ENCODE measurements at regions not wholly inside any gene's neighbourhood (a gene's known extent, or its start where the extent isn't known, plus 50 kb on each side); places are given as distances from the start of the nearest gene placed in this dataset.

DNA sequence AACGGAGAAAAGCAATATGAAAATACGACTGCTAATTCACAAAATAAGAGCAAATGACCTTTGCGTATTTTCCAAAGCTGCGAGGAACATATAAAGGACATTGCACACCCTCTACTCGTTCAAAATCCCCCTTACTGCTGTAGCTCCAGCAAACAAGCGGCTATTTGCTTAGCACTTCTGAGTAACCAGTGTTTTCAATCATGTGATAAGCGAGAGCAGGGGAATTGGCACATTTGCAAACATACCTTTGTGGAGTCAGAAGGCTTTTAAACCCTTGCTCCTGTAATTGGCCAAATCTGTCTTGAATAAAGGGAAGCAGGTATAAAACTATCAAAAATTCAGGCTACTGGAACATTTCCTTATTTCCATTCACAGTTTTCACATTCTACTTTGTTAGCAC lies 610.2 kb downstream of the UBE2NL start:
- ATAC-seq = no peak
- no peak overlapping the region for H3K4me2 ChIP-seq (ENCODE audit: low read length)
- no peak overlapping the region for H3K4me3 ChIP-seq (replicated peaks in 1 of 2; ENCODE audit: low read depth in 1 of 2, low read length in 2 of 2)
- intact Hi-C loops (cut with micrococcal nuclease) = no loop called here
- H2AFZ ChIP-seq (ENCODE audit: low read depth, low read length, poor library complexity, severe bottlenecking) = no peak overlapping the region
- H3K9ac ChIP-seq (ENCODE audit: low read length) = no peak overlapping the region
- no peaks in the 10 kb centered on the region for H4K20me1 ChIP-seq (ENCODE audit: insufficient read depth)
- CTCF ChIA-PET = no interaction called here
- H3K27ac ChIP-seq (ENCODE audit: low read depth, low read length) = no peak overlapping the region
- H3K27me3 ChIP-seq (ENCODE audit: insufficient read depth, low read length) = no peaks in the 10 kb centered on the region
- RAD21 ChIA-PET (ENCODE audit: low non-redundant PET in 1 of 2, low total read pairs in 2 of 2, uncharacterized antibody in 2 of 2, unreplicated experiment in 2 of 2) = no interaction called here
- no TSS peak for BruUV-seq (replicated peaks)
- TF ChIP-seq RAD21 (IDR thresholded peaks at IDR 0.05; ENCODE audit: low read depth) (no peak), EZH2phosphoT487 (IDR thresholded peaks at IDR 0.05; ENCODE audit: borderline replicate concordance) (no peak), ELF1 (IDR thresholded peaks at IDR 0.05; ENCODE audit: borderline replicate concordance, low read depth) (no peak)
- no peaks in the 10 kb centered on the region for H3K9me2 ChIP-seq (ENCODE audit: insufficient read depth)
- POLR2A ChIA-PET = no interaction called here
- no peaks in the 10 kb centered on the region for H3K79me2 ChIP-seq (ENCODE audit: insufficient read depth, low read length)
- no peaks in the 10 kb centered on the region for H3K9me3 ChIP-seq (ENCODE audit: control insufficient read depth in 1 of 2, insufficient read depth in 1 of 2, low read depth in 1 of 2, low read length in 2 of 2)
- H3K36me3 ChIP-seq (ENCODE audit: control insufficient read depth in 1 of 2, insufficient read depth in 2 of 2, low read length in 2 of 2) = no peaks in the 10 kb centered on the region
- DNase-seq (ENCODE audit: low read depth, low spot score) = no peak
- H3K4me1 ChIP-seq (ENCODE audit: control insufficient read depth in 1 of 2, insufficient read depth in 2 of 2, low read length in 2 of 2) = no peaks in the 10 kb centered on the region

DNA sequence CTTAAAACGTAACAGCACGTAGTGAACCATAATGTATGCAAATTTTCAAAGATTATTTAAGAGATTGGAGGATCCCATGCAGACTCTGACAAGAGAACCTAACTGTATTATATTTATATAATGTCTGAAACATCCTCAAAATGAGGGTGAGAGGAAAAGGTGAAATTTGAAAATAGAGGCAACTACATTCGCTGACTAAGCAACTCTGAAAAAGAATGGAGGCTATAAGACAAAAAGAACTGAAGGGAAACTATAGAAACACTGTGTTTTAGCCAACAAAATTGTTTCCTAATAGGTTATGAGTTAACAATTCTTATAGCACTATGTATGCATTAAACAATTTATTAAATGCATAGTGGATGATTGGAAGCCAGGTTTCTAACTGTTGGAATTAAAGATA lies 648.0 kb downstream of the UBE2NL start:
- Histone ChIP-seq H3K4me2 (ENCODE audit: low read length) (no peak overlapping the region), H3K9me3 (ENCODE audit: control insufficient read depth in 1 of 2, insufficient read depth in 1 of 2, low read depth in 1 of 2, low read length in 2 of 2) (no peaks in the 10 kb centered on the region), H3K79me2 (ENCODE audit: insufficient read depth, low read length) (no peaks in the 10 kb centered on the region), H3K36me3 (ENCODE audit: control insufficient read depth in 1 of 2, insufficient read depth in 2 of 2, low read length in 2 of 2) (no peaks in the 10 kb centered on the region), H3K9ac (ENCODE audit: low read length) (no peak overlapping the region), H4K20me1 (ENCODE audit: insufficient read depth) (no peaks in the 10 kb centered on the region), H3K27me3 (ENCODE audit: insufficient read depth, low read length) (no peaks in the 10 kb centered on the region), H3K9me2 (ENCODE audit: insufficient read depth) (no peaks in the 10 kb centered on the region), H2AFZ (ENCODE audit: low read depth, low read length, poor library complexity, severe bottlenecking) (no peak overlapping the region), H3K27ac (ENCODE audit: low read depth, low read length) (no peak overlapping the region), H3K4me1 (ENCODE audit: control insufficient read depth in 1 of 2, insufficient read depth in 2 of 2, low read length in 2 of 2) (no peaks in the 10 kb centered on the region), H3K4me3 (replicated peaks in 1 of 2; ENCODE audit: low read depth in 1 of 2, low read length in 2 of 2) (no peak overlapping the region)
- ChIA-PET CTCF (no interaction called here), RAD21 (ENCODE audit: low non-redundant PET in 1 of 2, low total read pairs in 2 of 2, uncharacterized antibody in 2 of 2, unreplicated experiment in 2 of 2) (no interaction called here), POLR2A (no interaction called here)
- DNase-seq (ENCODE audit: low read depth, low spot score) = no peak
- BruUV-seq (replicated peaks) = no TSS peak
- ATAC-seq = no peak
- intact Hi-C loops (cut with micrococcal nuclease) = no loop called here
- no peak for TF ChIP-seq JUND (IDR thresholded peaks at IDR 0.05)
- TF ChIP-seq SIN3A (IDR thresholded peaks at IDR 0.05; ENCODE audit: low read depth) = no peak
- no peak for TF ChIP-seq EGR1 (IDR thresholded peaks at IDR 0.05; ENCODE audit: low read depth)
- no peak for TF ChIP-seq YY1 (IDR thresholded peaks at IDR 0.05; ENCODE audit: extremely low read depth, insufficient replicate concordance, low read depth, low read length)
- no peak for TF ChIP-seq POLR2A (IDR thresholded peaks at IDR 0.05; ENCODE audit: borderline replicate concordance, extremely low read depth, insufficient read depth, insufficient read length)
- TF ChIP-seq, protein P1, sequence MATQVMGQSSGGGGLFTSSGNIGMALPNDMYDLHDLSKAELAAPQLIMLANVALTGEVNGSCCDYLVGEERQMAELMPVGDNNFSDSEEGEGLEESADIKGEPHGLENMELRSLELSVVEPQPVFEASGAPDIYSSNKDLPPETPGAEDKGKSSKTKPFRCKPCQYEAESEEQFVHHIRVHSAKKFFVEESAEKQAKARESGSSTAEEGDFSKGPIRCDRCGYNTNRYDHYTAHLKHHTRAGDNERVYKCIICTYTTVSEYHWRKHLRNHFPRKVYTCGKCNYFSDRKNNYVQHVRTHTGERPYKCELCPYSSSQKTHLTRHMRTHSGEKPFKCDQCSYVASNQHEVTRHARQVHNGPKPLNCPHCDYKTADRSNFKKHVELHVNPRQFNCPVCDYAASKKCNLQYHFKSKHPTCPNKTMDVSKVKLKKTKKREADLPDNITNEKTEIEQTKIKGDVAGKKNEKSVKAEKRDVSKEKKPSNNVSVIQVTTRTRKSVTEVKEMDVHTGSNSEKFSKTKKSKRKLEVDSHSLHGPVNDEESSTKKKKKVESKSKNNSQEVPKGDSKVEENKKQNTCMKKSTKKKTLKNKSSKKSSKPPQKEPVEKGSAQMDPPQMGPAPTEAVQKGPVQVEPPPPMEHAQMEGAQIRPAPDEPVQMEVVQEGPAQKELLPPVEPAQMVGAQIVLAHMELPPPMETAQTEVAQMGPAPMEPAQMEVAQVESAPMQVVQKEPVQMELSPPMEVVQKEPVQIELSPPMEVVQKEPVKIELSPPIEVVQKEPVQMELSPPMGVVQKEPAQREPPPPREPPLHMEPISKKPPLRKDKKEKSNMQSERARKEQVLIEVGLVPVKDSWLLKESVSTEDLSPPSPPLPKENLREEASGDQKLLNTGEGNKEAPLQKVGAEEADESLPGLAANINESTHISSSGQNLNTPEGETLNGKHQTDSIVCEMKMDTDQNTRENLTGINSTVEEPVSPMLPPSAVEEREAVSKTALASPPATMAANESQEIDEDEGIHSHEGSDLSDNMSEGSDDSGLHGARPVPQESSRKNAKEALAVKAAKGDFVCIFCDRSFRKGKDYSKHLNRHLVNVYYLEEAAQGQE (IDR thresholded peaks at IDR 0.05; ENCODE audit: low read depth) = no peak
- no peak for TF ChIP-seq CEBPB (IDR thresholded peaks at IDR 0.05; ENCODE audit: low read depth)
- TF ChIP-seq, protein P2, sequence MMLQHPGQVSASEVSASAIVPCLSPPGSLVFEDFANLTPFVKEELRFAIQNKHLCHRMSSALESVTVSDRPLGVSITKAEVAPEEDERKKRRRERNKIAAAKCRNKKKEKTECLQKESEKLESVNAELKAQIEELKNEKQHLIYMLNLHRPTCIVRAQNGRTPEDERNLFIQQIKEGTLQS (IDR thresholded peaks at IDR 0.05) = no peak
- no peak for TF ChIP-seq EZH2phosphoT487 (IDR thresholded peaks at IDR 0.05; ENCODE audit: borderline replicate concordance)
- no peak for TF ChIP-seq TCF7L2 (IDR thresholded peaks at IDR 0.05; ENCODE audit: borderline replicate concordance, extremely low read depth, insufficient read depth, insufficient read length)
- no peak for TF ChIP-seq CBX3 (IDR thresholded peaks at IDR 0.05; ENCODE audit: low read depth)
- no peak for TF ChIP-seq ZFX (IDR thresholded peaks at IDR 0.05)
- TF ChIP-seq, protein P3, sequence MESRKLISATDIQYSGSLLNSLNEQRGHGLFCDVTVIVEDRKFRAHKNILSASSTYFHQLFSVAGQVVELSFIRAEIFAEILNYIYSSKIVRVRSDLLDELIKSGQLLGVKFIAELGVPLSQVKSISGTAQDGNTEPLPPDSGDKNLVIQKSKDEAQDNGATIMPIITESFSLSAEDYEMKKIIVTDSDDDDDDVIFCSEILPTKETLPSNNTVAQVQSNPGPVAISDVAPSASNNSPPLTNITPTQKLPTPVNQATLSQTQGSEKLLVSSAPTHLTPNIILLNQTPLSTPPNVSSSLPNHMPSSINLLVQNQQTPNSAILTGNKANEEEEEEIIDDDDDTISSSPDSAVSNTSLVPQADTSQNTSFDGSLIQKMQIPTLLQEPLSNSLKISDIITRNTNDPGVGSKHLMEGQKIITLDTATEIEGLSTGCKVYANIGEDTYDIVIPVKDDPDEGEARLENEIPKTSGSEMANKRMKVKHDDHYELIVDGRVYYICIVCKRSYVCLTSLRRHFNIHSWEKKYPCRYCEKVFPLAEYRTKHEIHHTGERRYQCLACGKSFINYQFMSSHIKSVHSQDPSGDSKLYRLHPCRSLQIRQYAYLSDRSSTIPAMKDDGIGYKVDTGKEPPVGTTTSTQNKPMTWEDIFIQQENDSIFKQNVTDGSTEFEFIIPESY (IDR thresholded peaks at IDR 0.05; ENCODE audit: extremely low read depth, insufficient replicate concordance, low read length) = no peak
